ENCODE measurements at regions not wholly inside any gene's neighbourhood (a gene's known extent, or its start where the extent isn't known, plus 50 kb on each side); places are given as distances from the start of the nearest gene placed in this dataset.
"Not testable (repeated sequence)": the region's sequence is repeated elsewhere in the genome, so short reads cannot be mapped to it uniquely, and the experiment has no call there.

GRCh38 chr6:147947521-147947920 lies 395.1 kb upstream of the SASH1 start:
- Mint-ChIP-seq H3K36me3 (no peaks in the 10 kb centered on the region), H3K27me3 (no peaks in the 10 kb centered on the region), H3K27ac (no peak overlapping the region), H3K4me3 (no peak overlapping the region), H3K9me3 (peaks cover 7 to 11% of the 10 kb centered on the region in 2 donors), H3K4me1 (no peaks in the 10 kb centered on the region)
- DNase-seq: no peak
- ATAC-seq (replicated peaks): no peak

- H3K36me3 Mint-ChIP-seq: no peaks in the 10 kb centered on the region
- H3K4me3 Mint-ChIP-seq: no peak overlapping the region
- no peaks in the 10 kb centered on the region for H3K27me3 Mint-ChIP-seq
- ATAC-seq (replicated peaks) (no peak), DNase-seq (no peak)
- H3K27ac Mint-ChIP-seq: no peak overlapping the region
- peaks cover 1 to 2% of the 10 kb centered on the region in 2 donors for H3K9me3 Mint-ChIP-seq
- no peaks in the 10 kb centered on the region for H3K4me1 Mint-ChIP-seq
These were observed 392.5 kb upstream of the SASH1 start for GRCh38 chr6:147949981-147950622.

- Mint-ChIP-seq H3K4me1 (no peaks in the 10 kb centered on the region), H3K4me3 (no peak overlapping the region), H3K36me3 (no peaks in the 10 kb centered on the region), H3K27me3 (no peaks in the 10 kb centered on the region), H3K9me3 (no peaks in the 10 kb centered on the region), H3K27ac (no peak overlapping the region)
- ATAC-seq (replicated peaks): no peak
- DNase-seq: no peak
These were observed 392.0 kb upstream of the SASH1 start for GRCh38 chr6:147950623-147950987.

GRCh38 chr6:147951726-147952125 lies 390.9 kb upstream of the SASH1 start:
- Mint-ChIP-seq H3K27ac (no peak overlapping the region), H3K4me3 (no peak overlapping the region), H3K9me3 (no peaks in the 10 kb centered on the region), H3K4me1 (no peaks in the 10 kb centered on the region), H3K27me3 (no peaks in the 10 kb centered on the region), H3K36me3 (no peaks in the 10 kb centered on the region)
- ATAC-seq (replicated peaks) (no peak), DNase-seq (no peak)

- DNase-seq: no peak
- no peaks in the 10 kb centered on the region for H3K9me3 Mint-ChIP-seq
- H3K27ac Mint-ChIP-seq: no peak overlapping the region
- no peak overlapping the region for H3K4me3 Mint-ChIP-seq
- no peaks in the 10 kb centered on the region for H3K4me1 Mint-ChIP-seq
- ATAC-seq (replicated peaks): no peak
- H3K36me3 Mint-ChIP-seq: no peaks in the 10 kb centered on the region
- H3K27me3 Mint-ChIP-seq: no peaks in the 10 kb centered on the region
These were observed 387.7 kb upstream of the SASH1 start for GRCh38 chr6:147954938-147955337.

GRCh38 chr6:147958683-147959082 lies 384.0 kb upstream of the SASH1 start:
- no peak overlapping the region for H3K27ac Mint-ChIP-seq
- H3K4me3 Mint-ChIP-seq: no peak overlapping the region
- DNase-seq (no peak), ATAC-seq (replicated peaks) (no peak)
- H3K27me3 Mint-ChIP-seq: no peaks in the 10 kb centered on the region
- H3K4me1 Mint-ChIP-seq: no peaks in the 10 kb centered on the region
- peaks cover 0 to under 1% of the 10 kb centered on the region in 2 donors for H3K9me3 Mint-ChIP-seq
- H3K36me3 Mint-ChIP-seq: no peaks in the 10 kb centered on the region

GRCh38 chr6:147961481-147962141 lies 381.0 kb upstream of the SASH1 start:
- Mint-ChIP-seq H3K4me3 (no peak overlapping the region), H3K9me3 (peaks cover 0 to 7% of the 10 kb centered on the region in 2 donors), H3K36me3 (no peaks in the 10 kb centered on the region), H3K4me1 (no peaks in the 10 kb centered on the region), H3K27me3 (no peaks in the 10 kb centered on the region), H3K27ac (no peak overlapping the region)
- DNase-seq (no peak), ATAC-seq (replicated peaks) (no peak)

GRCh38 chr6:147965448-147965847 lies 377.2 kb upstream of the SASH1 start:
- H3K27me3 Mint-ChIP-seq; H3K36me3 Mint-ChIP-seq; H3K4me1 Mint-ChIP-seq; H3K4me3 Mint-ChIP-seq; H3K27ac Mint-ChIP-seq; ATAC-seq (replicated peaks); H3K9me3 Mint-ChIP-seq; DNase-seq: not testable (repeated sequence)

- Mint-ChIP-seq H3K36me3 (no peaks in the 10 kb centered on the region), H3K4me3 (no peak overlapping the region), H3K9me3 (peaks cover 0 to 1% of the 10 kb centered on the region in 2 donors), H3K27ac (no peak overlapping the region), H3K27me3 (no peaks in the 10 kb centered on the region), H3K4me1 (no peaks in the 10 kb centered on the region)
- no peak for DNase-seq
- no peak for ATAC-seq (replicated peaks)
These were observed 371.7 kb upstream of the SASH1 start for GRCh38 chr6:147970970-147971369.

- Mint-ChIP-seq H3K27me3 (no peaks in the 10 kb centered on the region), H3K36me3 (no peaks in the 10 kb centered on the region), H3K4me1 (no peaks in the 10 kb centered on the region), H3K9me3 (peaks cover 0 to 1% of the 10 kb centered on the region in 2 donors), H3K27ac (no peak overlapping the region), H3K4me3 (no peak overlapping the region)
- ATAC-seq (replicated peaks) (no peak), DNase-seq (no peak)
These were observed 370.2 kb upstream of the SASH1 start for GRCh38 chr6:147972448-147972847.

- DNase-seq: no peak
- Mint-ChIP-seq H3K4me1 (no peaks in the 10 kb centered on the region), H3K36me3 (no peaks in the 10 kb centered on the region), H3K9me3 (no peaks in the 10 kb centered on the region), H3K27me3 (no peaks in the 10 kb centered on the region), H3K4me3 (no peak overlapping the region), H3K27ac (no peak overlapping the region)
- ATAC-seq (replicated peaks): no peak
These were observed 368.8 kb upstream of the SASH1 start for GRCh38 chr6:147973806-147974205.

- no peak overlapping the region for H3K4me3 Mint-ChIP-seq
- no peak overlapping the region for H3K27ac Mint-ChIP-seq
- H3K4me1 Mint-ChIP-seq: no peaks in the 10 kb centered on the region
- H3K9me3 Mint-ChIP-seq: no peaks in the 10 kb centered on the region
- no peaks in the 10 kb centered on the region for H3K27me3 Mint-ChIP-seq
- DNase-seq (no peak), ATAC-seq (replicated peaks) (no peak)
- H3K36me3 Mint-ChIP-seq: no peaks in the 10 kb centered on the region
These were observed 368.3 kb upstream of the SASH1 start for GRCh38 chr6:147974376-147974775.

- Mint-ChIP-seq H3K9me3 (no peaks in the 10 kb centered on the region), H3K4me3 (no peak overlapping the region), H3K27me3 (no peaks in the 10 kb centered on the region), H3K27ac (no peak overlapping the region), H3K4me1 (no peaks in the 10 kb centered on the region), H3K36me3 (no peaks in the 10 kb centered on the region)
- DNase-seq (no peak), ATAC-seq (replicated peaks) (no peak)
These were observed 364.7 kb upstream of the SASH1 start for GRCh38 chr6:147977851-147978465.

- Mint-ChIP-seq H3K27ac (no peak overlapping the region), H3K27me3 (no peaks in the 10 kb centered on the region), H3K4me3 (no peak overlapping the region), H3K4me1 (no peaks in the 10 kb centered on the region), H3K36me3 (no peaks in the 10 kb centered on the region), H3K9me3 (no peaks in the 10 kb centered on the region)
- DNase-seq (no peak), ATAC-seq (replicated peaks) (no peak)
These were observed 362.7 kb upstream of the SASH1 start for GRCh38 chr6:147979966-147980365.
